Sigmoid colon (tissue), 4 donors: ENCODE measurements at regions not wholly inside any gene's neighbourhood (a gene's known extent, or its start where the extent isn't known, plus 50 kb on each side); places are given as distances from the start of the nearest gene placed in this dataset.
A peak's percentile ranks its signal among the peaks of the same experiment; 100 is the strongest.

Source experiments
- CTCF ChIP-seq, 4 experiments: fragments of 450-650 bp in 3 of 4; fragments of 200-600 bp in 1 of 4; IDR thresholded peaks; one replicate each; pipeline ENCODE4 v1.5.1; 2016 to 2019; ENCODE audit warnings: antibody characterized with exemption in 4 of 4, mild to moderate bottlenecking in 3 of 4, moderate library complexity in 2 of 4
- EP300 ChIP-seq, 4 donors: sonication (generic); formaldehyde crosslinking; IDR thresholded peaks; one replicate each; pipeline ENCODE4 v1.6.1; 2017; ENCODE audit warnings: antibody characterized with exemption in 4 of 4
- POLR2A ChIP-seq, 2 donors: fragments of 450-650 bp; IDR thresholded peaks; one replicate each; pipeline ENCODE4 v1.6.1; 2016; ENCODE audit warnings: antibody characterized with exemption in 2 of 2, mild to moderate bottlenecking in 2 of 2, moderate library complexity in 2 of 2
- POLR2AphosphoS5 ChIP-seq, 4 donors: sonication (generic); formaldehyde crosslinking; IDR thresholded peaks; one replicate each; pipeline ENCODE4 v1.6.1; 2017; ENCODE audit warnings: antibody characterized with exemption in 4 of 4

GRCh38 chr17:77478281-77478680 lies 337.5 kb downstream of the SEC14L1 start:
- TF ChIP-seq POLR2A (IDR thresholded peaks at IDR 0.05) (no peak), POLR2AphosphoS5 (IDR thresholded peaks at IDR 0.05) (peak in 1 of 4 donors; percentile 21), CTCF (IDR thresholded peaks at IDR 0.05) (no peak), EP300 (IDR thresholded peaks at IDR 0.05) (no peak)
